Anterior cingulate cortex (tissue), 58 donors: ENCODE measurements at regions not wholly inside any gene's neighbourhood (a gene's known extent, or its start where the extent isn't known, plus 50 kb on each side); places are given as distances from the start of the nearest gene placed in this dataset.
A peak's percentile ranks its signal among the peaks of the same experiment; 100 is the strongest.
"Not testable (repeated sequence)": the region's sequence is repeated elsewhere in the genome, so short reads cannot be mapped to it uniquely, and the experiment has no call there.

Experiments used
- DNase-seq, 58 donors: peaks; one replicate each; lab custom pipeline; 2025; lab: John Stamatoyannopoulos, UW

DNA sequence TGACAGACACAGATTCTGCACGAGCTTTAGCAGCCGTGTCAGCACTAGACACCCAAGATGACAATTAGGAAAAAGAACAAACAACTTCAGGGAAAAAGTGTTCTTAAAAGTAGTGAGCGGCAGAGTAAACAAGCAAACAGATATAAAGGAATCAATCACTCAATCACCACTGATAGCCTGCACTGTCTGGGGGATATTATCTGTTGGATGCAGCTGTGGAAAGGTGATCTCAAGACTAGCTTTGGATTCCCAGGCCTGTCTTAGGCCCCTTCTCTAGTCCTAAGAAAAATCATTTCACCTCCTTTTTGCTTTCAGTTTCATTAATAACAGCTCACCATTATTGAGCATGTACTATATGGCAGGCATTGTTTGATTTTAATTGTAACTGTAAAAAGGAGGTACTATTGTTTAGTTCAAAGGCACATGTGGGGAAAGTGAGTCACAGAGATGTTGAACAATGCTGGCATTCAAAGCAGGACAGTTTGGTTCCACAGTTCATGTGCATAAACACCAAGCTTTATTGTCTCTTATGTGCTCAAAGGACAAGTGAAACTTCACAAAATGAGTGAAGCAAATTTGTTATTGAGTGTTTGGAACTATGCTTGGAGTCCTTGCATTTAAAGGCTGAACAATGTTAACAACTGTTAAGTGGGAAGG, 147.3 kb upstream of the TCF4 start:
- peak in 1 of 58 donors; percentile 0 for DNase-seq

DNA sequence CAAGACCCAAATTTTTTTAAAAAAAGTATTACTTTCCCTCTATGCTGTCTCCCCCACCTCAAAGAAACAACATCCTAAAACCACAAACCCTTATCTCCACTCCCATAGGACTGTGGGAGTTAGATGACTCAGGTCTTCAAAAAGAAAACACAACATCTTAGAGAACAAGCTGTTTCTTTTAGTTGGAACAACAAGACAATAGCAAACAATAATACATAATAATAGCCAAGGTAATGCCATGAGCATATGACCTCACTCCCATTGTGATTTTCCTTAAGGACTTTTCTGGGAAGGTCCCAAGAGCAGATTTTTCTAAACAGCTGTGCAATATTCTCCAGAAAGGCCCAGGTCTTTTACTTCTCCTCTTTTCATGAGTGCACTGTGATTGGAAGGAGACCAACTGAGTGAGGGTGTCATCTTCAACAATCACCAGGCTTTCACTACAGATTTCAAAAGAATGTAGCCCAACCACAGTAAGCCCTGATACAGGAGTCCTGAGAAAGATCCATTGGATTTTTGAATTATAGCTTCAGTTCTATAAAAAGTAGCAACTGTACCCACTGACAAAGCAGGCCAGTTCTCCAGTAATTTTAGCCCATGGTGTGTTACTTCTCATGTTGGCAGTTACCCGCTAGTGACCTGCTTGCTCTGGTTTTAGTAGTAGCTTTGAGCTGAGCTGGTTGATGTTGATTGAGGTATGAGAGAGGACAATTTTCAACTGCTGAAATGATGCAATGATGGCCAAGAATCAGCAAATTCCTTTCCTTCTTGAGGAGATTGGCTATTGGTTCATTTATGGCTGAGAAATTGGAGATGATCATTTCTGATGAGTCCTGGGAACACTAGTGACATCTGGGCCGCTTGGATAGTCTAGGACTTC, 144.5 kb upstream of the TCF4 start:
- DNase-seq = no peak

DNA sequence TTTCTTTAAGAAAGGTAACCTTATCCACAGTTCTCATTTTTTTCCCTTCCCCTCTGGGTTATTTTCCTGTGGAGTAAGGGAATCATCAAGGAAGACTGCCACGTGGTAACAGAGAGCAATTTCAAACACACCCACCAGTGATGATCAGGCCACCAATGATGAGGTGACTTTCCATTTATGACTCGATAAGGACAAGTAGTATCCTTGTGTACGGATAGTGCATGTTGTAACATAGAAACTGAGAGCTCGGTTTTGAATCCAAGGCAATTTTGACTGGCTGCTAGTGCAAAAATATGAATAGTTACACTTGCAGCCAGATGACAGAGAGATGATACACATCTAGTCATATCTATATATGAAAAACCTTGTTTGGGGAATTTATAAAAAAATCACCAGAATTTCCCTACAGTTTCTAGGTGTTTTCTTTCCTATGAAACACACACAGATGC, 143.6 kb upstream of the TCF4 start:
- peak in 1 of 58 donors; percentile 20 for DNase-seq

DNA sequence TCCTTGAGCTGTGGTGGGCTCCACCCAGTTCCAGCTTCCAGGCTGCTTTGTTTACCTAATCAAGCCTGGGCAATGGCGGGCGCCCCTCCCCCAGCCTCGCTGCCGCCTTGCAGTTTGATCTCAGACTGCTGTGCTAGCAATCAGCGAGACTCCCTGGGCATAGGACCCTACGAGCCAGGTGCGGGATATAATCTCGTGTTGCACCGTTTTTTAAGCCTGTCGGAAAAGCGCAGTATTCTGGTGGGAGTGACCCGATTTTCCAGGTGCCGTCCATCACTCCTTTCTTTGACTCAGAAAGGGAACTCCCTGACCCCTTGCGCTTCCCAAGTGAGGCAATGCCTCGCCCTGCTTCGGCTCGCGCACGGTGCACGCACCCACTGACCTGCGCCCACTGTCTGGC, 133.0 kb upstream of the TCF4 start:
- not testable (repeated sequence) for DNase-seq

DNA sequence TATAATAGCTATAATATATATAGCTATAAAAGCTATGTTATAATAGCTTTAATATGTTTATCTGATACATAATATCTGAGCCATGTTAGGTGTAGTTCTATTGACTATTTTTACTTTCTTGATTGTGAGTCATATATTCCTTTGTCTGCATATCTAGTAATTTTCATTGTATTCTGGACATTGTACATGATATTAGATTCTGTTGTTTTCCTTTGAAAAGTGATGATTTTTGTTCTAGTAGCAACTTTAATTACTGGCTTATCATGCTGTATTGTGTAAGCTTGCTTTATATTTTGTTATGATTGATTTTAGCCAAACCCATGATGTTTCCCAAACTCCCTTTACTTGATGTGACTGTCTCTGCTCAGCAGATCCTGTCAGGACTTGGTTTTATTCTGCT, 125.7 kb upstream of the TCF4 start:
- DNase-seq = no peak

DNA sequence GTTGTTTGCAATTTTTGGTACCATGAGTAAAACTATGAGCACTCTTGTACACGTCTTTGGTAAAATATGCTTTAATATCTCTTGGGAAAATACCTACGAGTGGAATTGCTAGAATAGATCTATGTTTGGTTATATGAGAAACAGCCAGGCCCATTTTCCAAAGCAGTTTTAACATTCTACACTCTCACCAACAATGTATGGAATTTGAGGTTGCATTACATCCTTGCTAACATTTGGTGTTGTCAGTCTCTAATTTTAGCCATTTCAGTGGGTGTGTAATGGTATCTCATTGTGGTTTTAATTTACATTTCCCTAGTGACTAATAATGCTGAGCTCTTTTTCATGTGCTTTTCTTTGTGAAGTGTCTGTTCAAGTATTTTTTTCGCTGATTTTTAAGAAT, 118.9 kb upstream of the TCF4 start:
- no peak for DNase-seq

DNA sequence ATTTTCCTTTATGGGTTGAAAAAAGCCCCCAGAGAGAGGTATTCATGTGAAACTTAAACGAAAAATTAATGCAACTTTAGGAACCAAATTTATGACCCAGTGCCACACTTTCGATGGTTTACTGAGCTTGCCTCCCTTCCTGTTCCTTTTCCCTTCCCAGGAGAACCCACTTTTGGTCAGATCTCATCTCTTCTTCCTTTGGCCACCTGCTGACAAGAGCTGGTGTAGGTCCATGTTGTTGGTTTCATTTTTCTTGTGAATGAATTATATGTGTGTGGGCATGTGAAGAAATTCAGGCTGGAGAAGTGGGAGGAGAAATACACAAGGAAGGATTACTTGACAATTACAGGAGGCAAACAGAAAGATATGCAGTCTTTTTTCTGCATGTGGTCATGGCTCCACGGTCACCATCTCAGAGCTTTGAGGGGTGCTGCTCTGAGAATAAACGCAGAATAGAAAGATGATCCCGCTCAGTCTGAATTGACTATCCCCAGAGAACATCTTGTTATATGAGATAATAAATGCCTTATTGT, 111.3 kb upstream of the TCF4 start:
- DNase-seq = peak in 1 of 58 donors; percentile 7

DNA sequence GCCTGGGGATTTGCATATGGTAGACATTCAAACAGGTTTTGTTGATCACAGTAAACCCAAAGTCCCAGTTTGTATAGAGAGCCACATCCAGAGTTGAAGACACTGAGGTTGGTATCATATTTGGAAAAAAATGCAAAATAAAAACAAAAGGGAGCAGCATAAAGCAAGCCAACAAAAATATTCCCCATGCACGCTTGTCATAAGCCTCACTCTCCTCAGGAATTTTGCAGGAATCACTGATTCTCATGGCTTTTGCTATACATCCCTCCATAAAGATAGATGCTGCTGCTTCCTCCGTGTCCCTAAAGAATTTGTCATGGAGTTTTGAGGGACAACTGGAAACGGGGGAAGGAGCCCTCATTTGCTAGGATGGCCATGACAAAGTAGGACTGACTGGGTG, 108.8 kb upstream of the TCF4 start:
- DNase-seq = no peak

DNA sequence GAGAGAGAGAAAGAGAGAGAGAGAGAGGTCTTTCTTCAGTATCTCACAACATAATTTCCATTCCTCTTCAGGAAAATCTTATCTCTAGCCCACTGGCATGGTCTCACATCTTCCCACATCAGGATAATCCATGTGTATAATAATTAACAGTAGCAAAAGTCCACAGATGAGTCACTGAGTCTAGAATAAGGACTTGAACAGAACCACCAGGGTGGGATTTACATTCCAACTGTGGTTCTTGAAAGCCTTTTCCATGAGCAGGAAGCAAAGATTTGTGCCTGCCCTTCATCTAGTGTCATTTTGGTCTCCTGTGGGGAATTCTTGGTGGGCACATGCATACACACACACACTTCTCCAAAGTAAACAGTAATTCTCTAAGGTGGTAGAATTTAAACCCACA, 107.1 kb upstream of the TCF4 start:
- no peak for DNase-seq

DNA sequence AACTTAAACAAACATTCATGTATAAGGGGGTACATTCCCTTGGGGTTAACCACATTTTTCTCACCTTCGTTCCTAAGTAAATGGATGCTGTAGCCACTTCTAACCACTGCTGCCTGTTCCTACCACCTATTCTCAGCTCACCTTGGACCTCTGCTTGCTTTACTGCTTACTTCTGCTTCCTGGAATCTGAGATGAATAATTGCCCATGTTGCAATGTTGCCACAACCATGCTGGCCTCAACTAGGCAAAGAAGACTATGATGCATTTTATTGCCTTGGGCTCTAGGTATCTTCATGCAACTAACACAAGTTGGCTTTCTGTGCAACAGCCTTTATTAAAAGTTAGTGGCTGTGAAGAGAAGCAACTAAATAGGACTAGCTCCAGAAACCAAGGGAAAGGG, 106.3 kb upstream of the TCF4 start:
- DNase-seq = no peak

DNA sequence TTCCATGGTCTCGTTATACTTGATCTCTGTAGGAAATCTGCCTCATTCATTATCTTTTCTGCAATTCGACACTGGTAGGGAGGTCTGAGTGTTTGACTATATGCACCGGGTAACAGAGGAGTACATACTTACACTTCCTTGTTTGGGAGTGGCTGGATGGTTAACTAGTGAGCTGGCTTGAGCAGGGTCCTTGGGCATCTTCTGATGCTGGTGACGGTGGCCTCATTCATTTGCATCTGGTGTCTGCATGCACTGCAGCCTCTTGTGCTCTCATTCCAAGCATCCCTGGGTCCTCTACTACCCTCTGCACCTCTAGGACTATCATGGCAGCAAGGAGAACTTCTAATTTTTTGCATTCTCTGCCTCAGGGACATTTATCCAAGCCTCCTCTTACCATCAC, 100.0 kb upstream of the TCF4 start:
- DNase-seq = no peak

DNA sequence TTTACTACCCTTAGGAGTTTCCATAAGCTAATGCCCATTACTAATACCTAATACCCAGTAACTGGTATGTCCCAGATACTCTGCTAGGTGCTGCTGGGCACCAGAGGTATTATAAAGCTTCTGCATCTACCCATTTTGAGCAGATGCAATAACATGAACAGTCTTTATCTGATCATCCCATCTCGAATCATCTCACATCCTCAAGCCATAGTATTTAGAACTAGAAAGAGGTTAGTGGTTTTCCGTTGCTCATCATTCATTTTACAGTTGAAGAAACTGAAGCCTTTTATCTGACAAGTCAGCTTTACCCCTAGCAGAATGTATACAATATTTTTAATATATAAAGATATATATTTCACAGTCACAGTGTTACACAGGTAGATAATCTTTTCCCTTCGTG, 99.1 kb upstream of the TCF4 start:
- DNase-seq = no peak

DNA sequence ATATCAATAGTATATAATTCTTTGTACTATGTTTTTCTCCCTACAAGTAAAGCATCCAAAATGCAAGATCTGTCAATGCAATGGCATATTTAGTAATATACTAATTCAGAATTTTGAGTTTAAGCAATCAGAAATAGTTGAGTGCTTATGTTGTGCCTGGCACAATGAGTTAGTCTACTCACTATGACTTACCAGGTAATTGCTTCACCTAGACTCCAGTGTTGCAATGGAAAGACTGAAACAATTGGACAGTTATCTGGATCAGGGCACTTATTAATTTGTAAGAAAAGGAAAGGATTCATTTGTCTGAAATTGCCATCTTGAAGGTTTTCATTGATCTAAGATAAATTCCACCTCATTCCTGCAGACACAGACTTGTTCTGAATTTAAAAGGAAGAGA, 97.6 kb upstream of the TCF4 start:
- no peak for DNase-seq

DNA sequence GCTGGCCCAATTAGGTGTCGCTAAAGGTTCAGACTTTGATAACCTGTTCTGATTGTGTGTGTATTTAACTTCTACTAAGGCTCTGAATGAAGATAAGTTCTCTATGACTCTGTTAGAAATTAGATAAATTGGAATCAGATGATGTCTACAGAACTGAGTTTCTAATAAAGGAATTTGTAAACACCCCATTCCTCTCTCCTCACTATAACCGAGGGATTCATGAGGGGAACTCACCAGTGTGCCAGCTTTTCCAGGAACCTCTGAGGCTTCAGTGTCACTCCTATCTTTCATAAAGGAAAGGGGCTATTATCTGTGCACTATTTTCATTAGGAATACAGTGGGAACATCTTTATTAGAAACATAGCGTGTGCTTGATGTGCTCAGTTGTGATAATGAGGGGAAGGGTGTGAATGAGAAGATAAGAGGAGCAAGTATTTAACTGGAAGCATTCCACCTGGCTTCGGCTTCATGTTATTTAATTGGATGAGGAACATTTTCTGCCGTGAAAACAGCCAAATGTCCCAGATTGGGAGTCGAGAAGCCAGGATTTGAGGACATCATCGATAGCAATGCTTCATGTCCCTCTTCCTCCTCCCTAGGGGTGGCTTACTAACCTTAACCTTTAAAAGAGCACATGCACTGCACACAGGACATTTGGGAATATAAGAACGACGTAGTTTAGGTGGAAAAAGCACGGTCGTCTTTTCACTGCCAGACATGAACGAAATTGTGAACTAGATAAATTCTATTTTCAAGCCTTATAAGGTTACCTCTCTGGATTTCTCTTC, 84.8 kb upstream of the TCF4 start:
- no peak for DNase-seq

DNA sequence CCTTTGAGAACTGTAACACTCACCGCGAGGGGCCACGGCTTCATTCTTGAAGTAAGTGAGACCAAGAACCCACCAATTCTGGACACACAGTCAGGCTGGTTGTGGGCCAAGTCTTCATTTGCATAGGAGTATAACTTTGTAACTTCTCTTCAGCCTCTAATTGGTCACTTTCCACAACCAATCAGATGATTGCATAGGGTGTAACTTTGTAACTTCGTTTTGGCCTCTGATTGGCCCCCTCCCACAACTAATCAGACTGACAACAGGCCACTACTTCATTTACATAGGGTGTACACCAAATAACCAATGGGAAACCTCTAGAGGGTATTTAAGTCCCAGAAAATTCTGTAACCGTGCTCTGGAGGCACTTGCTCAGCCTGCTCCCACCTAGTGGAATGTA, 77.5 kb upstream of the TCF4 start:
- no peak for DNase-seq

DNA sequence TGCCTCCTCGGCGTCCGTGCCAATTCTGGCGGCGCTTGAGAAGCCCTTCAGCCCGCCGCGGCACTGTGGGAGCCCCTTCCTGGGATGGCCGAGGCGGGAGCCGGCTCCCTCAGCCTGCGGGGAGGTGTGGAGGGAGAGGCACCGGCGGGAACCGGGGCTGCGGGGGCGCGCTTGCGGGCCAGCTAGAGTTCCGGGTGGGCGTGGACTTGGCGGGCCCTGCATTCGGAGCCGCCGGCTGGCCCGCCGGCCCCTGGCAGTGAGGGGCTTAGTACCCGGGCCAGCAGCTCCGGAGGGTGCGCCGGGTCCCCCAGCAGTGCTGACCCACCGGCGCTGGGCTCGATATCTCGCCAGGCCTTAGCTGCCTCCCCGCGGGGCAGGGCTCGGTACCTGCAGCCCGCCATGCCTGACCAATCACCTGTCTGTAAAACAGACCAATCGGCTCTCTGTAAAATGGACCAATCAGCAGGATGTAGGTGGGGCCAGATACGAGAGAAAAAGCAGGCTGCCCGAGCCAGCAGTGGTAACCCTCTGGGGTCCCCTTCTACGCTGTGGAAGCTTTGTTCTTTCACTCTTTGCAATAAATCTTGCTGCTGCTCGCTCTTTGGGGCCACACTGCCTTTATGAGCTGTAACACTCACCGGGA, 76.9 kb upstream of the TCF4 start:
- DNase-seq = peak in 1 of 58 donors; percentile 5

DNA sequence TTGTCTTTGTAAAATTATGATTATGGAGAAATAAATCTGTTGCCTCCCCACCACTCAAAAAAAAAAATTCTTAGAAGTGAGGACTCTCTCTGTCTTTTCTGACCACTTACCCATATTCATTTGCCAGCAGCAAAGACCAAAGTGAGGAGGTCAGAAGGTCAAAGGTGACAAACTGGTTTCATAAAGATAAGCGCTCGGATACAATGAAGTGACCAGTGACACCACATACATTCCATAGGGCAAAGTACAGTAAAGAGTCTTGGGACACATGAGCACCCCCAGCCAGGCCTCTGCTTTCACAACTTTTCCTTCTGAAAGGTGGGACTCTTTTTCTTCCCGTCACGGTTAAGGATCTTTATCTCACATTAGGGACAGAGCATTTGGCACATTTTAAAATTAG, 75.9 kb upstream of the TCF4 start:
- DNase-seq = no peak

DNA sequence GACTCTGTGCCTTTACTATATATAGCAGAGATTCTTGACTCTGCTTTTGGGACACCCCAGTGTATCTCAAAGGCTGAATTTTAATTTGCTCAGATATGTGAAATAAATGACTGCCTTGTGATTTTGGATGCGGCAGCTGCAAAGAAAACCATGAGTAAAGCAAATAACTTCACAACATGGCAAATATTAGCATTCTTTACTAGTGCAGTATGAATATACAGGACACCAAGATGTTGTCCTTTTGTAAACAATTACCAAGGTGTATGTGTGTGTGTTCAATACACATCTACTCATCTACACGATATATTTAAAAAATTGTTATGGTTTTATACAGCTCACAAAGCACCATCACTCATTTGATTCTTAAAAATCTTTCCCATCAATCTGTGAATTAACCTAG, 70.6 kb upstream of the TCF4 start:
- DNase-seq = no peak

DNA sequence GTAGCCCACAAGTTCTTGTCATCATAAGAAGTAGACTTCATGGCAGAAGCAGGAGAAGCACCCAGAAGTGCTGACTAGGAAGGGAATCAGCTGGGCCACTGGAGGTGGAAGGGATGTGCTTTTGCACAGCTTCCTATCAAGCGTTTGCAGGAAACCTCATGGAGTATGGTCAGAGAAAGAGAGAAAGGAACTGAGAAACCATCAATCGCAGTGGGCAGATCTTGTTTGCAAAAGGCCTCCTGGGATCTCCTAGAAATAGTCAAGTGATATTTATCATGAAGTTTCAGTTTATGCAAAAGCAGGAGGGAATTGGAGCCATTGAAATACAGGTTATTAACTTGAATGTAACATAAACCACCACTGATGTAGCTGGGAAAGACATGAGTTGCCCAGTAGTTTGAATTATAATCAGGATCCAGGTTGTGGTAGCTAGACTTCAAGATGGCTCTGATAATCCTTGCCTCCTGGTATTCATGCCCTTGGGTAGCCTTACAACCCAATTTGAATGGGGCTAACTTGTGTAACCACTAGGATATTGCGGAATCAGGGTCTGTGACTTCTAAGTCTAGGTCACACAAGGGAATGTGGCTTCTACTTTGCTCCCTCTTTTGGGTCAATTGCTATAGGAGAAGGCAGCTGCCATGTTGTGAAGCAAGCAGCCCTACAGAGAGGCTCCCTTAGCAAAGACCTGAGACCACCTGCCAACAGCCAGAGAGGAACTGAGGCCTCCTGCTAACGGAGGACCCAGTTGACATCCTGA, 69.8 kb upstream of the TCF4 start:
- DNase-seq = no peak

DNA sequence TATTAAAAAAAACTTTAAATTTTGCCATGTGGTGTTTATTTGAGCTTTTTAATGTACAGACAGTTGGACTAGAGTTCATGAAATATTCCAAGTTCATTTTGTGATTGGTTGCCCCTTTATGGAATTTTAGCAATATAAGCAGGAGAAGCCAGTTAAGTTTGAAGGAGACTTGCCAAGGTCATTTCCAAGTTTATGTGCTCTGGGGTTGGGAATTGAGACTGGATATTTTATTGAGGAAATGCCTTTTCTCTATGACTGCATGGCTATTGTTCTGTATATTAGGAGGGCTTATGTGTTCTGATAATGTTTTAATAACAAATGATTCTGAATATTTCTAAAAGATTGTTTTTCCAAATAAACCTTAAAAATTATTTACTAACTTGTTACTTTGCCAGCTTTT, 67.0 kb upstream of the TCF4 start:
- DNase-seq = no peak
